HG02642 (cell line): ENCODE measurements at regions not wholly inside any gene's neighbourhood (a gene's known extent, or its start where the extent isn't known, plus 50 kb on each side); places are given as distances from the start of the nearest gene placed in this dataset.

Experiments used
- ATAC-seq: cut with Tn5 transposase; IDR thresholded peaks from one replicate; pipeline ENCODE4 v1.9.1; 2021; ENCODE audit warnings: mild to moderate bottlenecking; ENCODE audit not compliant: unreplicated experiment, poor library complexity

DNA sequence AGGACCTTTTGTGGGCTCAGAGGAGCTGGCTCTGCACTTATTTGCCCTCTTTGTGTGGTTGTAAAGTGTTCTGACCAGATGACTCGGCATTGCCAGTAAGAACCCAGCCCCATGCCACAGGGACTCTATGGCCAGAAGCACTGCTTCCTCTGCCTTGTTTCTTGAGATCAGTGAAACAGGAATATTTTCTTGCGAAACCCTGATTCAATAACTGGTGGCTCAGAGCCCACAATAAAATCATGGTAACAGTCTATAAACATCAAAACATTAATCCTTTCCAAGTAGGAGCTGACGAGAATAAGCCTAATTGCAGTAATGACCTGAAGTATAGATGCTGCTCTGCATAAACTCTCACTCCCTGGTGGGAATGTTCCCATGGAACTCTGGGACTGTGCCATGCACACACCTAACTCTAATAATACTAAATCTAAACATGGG, 344.3 kb downstream of the ZNF608 start:
- no peak for ATAC-seq

DNA sequence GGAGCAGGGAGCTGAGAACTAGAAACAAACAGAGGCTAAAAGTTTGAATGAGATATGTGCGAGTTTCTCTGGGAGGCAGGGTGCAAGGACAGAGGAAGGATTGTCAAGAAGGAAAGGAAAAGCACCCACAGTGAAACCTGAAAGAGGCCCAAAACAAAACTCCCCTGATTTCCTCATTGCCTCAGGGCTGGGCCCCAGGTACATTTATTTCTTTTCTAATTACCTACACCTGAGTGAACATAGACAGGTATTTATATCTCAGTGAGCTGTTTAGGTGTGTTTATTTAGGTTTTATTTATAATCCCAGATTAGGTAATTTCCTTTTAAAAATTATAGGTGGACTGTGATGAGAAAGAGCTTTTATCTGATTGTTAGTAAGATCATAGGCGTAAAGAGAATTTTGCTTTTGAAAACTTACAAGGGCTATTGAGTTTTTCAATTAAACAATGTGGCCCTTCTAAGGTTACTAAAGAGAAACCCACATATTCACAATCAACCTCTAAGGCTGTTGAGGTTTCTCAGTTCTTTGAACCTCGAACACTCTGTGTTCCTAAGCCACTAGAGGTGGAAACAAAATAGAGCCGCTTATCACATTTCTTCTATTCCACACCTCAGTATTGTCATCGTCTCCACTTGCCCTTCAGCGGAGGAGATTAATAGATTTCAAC, 344.8 kb downstream of the ZNF608 start:
- ATAC-seq: no peak

DNA sequence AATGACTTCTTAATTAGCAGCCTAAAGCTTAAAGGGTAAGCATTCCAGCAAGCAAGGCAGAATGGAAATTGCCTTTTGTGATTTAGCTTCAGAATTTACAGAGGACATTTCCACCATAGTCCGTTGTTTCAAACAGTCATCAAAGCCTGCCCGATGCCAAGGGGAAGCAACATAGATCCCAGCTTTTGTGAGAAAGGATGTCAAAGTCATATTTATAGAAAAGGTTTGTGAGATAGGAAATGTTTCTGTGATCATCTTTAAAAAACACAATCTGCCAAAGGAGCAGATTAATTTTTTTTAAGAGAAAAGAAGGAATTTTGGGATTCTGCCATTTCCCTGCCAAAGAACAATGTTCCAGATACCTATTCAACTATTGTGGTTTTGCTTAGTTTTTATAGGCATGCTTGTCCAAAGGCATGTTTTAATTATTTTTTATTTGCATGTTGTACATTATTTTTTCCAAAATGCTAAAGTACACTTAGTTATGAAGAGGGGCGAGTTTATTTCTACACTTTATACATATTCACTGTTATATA, 346.9 kb downstream of the ZNF608 start:
- ATAC-seq: no peak

DNA sequence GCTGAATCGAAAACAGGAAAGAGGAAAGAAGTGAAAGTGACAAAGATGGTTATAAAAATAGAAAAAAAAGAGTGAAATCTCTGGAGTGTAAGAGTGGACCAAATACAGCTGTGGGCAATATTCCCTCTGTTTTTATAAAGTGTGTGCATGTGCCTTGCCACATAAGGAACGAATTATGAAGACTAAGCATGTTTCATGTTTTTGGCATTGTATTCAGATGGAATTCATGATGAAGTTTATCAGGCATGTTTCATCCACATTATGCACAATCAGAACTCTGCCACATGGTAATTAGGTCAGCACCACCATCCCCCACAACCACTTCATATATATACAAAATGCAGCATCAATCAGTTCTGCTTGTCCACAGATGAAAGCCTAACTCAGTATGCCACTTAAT, 348.0 kb downstream of the ZNF608 start:
- no peak for ATAC-seq

DNA sequence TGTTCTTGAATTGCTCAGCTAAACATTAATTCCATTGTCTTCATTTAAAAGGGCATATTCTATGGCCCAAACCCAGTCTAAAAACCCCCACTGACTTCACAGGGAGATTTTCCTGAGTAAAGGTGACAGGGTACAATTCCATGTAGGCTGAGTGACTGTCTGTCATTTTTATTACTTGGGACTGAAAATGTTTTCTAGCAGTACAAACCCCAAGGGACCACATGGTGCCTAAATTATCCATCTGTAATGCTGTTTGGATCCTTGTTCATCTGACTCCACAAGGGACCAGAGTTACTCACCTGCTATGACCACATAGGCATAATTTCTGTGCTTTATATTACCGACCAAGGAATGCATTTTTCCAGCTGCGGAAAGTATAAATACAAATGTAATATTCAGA, 349.1 kb downstream of the ZNF608 start:
- no peak for ATAC-seq

DNA sequence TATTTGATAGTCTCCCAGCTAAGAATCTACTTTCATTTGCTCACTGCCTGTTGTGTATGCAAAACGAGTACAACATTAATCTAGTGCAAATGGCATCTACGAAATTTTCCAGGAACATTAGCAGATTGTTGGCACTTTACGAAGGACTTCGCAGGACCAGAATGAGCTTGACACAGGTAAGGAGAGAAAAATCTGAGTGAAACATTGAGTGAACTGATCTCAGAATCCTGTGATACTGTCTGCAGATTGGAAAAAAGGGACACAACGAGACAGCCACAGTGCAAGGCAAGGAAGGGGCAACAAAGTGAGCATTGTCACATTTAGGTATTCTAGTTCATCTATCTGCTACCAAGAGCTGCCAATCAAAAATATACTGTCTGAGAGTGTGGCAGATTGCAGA, 350.5 kb downstream of the ZNF608 start:
- ATAC-seq: no peak

DNA sequence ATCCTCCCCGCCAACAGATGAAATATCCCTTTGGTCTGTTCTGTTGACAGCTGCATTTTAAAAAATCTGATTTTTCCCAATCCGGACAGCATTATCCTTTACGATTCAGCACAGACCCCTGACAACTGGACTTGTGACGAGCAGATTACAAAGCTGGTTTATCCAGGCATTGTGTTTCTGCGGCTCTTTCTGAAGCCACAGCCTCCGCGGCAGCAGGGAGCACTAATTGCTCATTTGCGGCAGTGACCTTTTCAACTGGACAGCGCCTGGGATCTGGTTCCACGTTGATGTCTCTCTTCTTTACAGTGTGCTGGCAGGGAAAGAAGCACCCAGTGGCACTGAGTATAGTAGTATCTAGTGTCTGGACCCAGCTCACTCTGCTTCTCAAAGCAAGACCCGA, 351.2 kb downstream of the ZNF608 start:
- ATAC-seq: no peak

DNA sequence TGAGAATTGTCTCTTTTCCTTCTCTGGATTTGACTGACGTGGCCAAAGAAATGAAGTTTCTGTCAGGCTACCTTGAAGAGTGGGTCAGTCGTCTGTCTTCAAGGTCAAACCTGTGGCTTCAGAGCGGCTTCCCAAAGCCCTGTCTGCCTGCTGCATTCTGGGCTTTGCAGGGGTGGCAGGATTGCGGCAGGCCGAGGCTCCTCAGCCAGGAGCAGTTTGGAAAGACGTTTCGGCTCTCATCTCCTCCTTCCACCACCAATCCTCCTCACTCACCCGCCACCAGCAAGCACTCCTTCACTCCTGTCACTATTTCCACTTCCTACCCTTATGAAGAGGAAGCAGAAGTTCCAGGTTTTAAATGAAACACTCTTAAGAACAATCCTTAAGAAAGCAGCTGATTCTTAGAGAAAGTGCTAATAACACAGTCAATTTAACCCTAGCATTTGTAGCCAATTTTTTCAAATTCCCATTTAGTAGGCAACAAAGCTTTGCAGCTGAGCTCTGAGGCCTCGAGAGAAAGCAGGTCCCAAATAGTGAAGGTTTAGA, 351.7 kb downstream of the ZNF608 start:
- no peak for ATAC-seq

DNA sequence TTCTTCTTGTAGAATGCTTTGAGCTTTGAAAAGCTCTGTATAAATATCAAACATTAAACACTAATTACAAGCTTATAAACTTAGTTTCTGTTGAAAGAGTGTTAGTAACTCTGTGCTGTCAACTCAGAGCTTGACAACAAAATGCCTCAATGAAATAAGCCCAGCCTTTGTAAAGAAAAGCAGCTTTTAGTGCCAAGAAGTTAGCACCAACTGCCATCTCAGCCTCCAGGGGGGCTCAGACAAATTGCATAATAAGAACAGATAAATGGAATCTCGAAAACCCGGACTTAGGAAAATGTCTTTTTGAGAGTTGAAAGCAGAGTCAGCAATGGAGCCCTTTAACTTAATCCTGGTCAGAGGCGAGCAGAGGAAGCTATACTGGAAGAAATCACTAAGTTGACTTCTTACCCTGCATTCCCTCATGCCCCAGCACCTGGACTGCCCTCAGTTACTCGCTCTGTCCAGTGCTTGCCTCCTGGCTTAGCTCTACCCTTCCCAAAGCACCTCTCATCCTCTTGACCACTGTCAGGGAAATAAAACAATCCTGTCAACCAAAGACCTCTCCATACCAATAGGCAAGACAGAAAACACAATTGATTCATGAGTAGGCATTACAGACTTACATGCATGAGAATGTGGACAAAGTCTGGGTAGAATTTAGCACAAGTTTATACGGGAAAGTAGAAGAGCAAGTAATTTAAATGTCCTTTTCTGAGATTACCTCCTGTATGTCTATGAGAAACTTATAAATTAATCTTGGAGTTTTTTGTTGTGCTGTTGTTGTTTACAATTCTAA, 352.7 kb downstream of the ZNF608 start:
- no peak for ATAC-seq

DNA sequence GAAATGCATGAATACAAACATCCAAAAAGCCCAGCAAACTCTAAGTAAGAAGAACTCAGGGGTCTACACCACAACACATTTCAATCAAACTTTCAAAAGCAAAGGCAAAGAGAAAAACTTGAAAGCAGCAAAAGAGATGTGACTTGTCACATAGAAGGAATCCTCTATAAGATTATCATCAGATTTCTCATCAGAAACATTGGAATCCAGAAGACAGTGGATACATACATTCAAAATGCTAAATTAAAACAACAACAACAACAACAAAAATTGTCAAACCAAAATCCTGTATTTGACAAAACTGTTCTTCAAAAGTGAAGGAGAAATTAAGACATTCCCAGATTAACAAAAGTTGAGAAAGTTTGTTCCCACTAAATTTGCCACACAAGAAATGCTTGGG, 362.7 kb downstream of the ZNF608 start:
- no peak for ATAC-seq

DNA sequence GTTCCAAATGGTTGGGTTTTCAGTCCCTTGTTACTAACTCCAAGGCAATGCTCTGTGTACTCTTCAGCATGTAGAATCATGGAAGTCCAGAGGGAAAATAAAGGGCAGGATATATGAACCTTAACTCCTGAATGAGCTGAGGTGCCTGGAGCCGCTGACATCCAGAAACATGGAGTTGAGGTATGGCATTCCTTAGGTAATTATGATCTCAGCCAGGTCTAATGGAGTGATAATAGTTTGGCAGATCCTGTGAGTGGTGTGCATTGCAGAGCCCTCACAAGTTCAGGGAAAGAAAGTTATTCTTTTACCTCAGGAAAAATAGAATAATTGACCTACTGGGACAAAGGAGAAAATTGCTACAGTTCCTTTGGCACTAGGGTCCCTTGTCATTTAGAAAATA, 369.1 kb downstream of the ZNF608 start:
- ATAC-seq: no peak

DNA sequence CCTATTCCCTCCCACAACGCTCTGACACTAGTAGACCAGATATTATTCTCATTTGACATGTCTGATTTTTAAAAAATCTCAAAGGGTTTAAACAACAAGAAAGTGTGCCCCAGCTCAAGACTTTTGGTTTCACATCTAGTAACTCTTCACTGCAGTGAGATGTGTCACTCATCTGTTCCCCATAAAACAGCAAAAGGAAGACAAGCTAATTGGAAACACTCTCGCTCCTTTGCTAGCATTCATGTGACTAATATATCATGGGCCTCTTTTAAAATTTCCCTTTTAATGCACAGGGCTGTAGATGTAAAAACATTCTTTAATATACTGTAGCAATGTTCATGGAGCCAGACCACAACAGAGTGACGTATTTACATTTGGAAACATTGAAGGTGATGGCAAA, 372.6 kb downstream of the ZNF608 start:
- no peak for ATAC-seq

DNA sequence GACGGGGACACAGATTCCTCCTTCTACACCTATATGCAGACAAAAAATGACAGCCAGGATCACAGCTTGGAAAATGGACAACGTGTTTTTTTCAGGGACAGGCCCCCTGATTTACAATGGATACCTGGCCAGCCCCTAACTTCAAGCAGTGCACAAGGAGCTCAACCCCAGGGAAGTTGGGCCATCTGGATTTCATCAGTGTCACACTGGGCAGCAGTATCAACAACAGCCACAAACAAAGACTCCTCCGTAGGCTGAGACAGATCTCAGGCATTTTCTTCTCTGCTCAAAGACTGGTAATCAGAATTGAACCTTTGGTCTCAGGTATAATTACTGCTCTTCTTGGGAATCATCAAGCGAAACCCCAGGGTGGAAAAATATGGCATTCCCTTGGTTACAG, 374.0 kb downstream of the ZNF608 start:
- no peak for ATAC-seq

DNA sequence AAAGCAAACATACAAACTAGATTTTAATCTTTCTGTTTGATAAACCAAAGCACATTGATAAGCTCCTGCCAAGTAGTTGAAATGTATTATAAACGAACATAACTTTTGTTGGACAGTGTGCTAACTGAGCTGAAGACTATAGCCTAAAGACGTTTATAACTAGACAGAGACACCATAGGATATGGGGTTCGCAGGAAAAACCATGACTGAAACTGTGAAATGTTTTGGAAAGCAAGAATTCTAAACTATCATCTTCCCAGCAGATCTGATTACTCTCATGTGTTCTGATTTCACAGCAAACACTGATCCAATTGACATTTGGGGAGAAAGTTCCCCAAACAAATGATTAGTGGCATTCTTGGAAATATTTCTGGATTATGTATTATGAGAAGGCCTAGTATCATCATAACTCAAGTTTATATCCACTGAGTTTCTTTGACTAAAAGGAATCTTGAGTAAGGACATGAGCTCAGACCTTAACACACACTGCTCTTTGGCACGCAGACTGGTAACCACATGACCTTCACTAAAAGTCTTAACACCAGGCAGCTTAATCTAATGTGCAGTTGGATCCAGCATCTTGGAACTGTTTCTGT, 375.2 kb downstream of the ZNF608 start:
- ATAC-seq: no peak

DNA sequence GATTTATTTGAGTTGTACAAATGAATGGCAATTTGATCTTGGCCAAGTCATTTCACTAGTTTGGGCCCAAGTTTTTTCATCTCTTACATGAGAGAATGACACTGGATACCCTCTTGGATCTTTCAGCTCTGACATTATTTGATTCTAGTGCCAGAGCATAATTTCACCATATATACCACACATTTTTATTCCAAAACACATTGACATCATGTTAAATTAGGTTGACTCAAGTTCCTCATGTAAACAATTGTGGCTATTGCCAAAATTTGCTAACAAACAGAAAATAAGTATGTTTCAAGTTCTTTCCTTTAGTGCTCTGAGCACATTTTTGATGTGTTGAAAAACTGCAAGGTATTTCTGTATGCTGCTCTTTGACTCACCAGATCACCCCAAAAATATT, 375.8 kb downstream of the ZNF608 start:
- no peak for ATAC-seq

DNA sequence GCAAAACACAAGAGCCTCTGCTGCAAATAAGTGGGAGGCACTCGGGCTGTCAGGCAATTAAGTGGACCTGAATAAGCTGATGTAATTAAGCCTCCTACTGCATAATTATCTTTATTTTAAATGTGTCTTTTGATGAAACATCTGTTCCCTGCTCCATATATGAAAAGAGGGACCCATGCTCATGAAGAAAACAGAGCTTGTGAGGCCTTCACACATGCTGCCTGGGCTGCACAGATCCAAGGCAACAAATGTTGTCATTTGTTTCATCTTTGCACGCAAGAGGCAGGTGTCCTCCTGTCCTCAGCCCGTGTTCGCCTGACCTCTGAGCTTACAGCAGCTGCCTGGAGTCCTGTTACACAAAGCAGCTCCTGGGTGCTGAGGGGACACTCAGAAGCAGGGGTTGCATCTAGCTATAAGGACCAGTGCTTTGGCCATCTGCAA, 381.1 kb downstream of the ZNF608 start:
- ATAC-seq: no peak

DNA sequence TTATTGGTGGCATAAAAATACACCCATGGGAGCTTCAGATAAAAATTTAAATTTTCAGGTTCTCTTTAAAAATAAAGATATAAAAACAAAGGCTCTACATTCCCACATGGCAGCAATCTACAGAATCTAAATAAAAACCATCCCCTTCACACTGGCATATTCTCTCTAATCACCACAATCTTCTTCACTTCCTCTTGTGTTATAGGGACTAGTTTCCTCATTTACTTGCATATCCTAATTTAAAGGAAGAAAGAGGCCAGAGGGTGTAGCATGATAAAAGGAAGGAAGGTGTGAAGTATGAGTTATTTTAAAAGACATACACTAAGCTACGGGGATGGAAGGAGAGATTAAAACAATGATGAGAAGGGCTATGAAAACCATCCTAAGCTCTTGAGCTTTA, 390.5 kb downstream of the ZNF608 start:
- ATAC-seq: no peak

DNA sequence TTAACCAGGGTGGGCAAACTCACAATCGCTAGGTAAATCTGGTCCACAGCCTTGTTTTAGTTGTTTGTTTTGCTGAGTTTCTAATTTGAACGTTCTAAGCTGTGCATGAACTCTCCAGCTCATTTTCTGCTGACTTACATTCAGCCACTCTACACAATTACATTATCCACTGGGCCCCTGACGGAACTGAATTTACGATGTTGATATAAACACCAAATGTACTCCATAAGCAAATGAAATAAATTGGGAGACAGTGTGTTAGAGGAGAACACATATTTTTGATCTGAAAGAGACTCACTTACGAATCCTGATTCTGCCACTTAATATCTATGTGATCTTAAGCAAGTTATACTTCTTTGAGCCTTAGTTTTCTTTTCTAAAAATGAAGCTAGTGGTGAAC, 393.4 kb downstream of the ZNF608 start:
- ATAC-seq: no peak

DNA sequence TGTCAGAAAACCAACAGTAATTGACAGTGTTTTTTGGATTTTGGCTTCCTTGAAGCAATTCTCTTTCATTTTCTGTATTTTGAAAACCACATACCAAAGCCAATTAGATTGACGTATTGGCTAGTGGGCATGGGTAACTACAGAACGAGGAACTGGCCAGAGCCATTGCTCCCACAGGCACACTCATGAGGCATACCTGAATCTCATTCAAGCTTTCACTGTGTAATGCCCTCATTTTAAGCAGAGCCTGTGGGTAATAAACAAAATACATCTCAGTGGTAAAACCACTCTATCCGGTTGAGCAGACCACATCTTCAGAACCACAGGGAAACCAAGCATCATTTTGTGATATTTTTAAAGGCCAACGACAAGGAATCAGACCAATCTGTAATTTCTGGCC, 394.1 kb downstream of the ZNF608 start:
- no peak for ATAC-seq

DNA sequence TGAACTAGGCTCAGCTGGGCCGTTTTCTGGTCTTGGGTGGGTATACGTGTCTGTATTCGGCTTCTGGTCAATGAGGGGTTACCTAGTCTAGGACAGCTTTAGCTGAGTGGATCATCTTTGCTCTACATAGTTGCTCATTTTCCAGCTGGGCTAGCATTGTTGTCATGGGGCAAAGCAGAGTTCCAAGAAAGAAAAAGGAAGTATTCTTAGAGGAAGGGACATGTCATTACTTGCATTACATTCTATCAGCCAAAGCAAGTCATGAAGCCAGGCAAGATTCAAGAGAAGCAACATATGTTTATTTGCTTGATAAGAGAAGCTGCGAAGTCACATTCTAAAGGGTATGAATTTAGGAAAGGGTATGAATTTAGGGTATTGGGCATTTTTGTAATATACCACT, 396.5 kb downstream of the ZNF608 start:
- no peak for ATAC-seq

DNA sequence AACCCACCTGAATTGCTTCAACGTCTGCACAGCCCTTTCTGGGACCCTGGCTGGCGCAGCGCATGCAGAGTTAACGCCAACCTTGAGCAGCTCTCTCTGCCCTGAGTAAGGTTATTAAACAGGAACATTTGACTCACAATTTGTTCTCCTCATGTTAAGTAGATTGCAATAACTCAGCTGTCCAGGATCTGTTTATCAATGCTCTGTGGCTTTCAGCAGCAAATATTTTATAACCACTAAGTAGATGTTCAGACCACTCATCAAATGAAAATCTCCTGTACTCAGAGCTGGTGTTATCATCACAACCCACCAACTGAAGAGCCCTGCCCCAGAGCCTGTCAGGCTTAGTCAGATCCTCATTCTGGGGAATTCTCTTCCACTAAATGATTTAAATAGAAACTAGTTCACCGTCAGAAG, 403.0 kb downstream of the ZNF608 start:
- ATAC-seq: no peak
